ENCODE measurements at regions not wholly inside any gene's neighbourhood (a gene's known extent, or its start where the extent isn't known, plus 50 kb on each side); places are given as distances from the start of the nearest gene placed in this dataset.

- Mint-ChIP-seq H3K27ac (ENCODE audit: unreplicated experiment) (no peak overlapping the region), H3K27me3 (ENCODE audit: insufficient read depth, unreplicated experiment) (no peaks in the 10 kb centered on the region), H3K4me3 (ENCODE audit: unreplicated experiment) (no peak overlapping the region), H3K4me1 (ENCODE audit: low read depth, unreplicated experiment) (no peaks in the 10 kb centered on the region), H3K9me3 (ENCODE audit: unreplicated experiment) (no peaks in the 10 kb centered on the region), H3K36me3 (ENCODE audit: insufficient read depth, unreplicated experiment) (no peaks in the 10 kb centered on the region)
- Histone ChIP-seq H3K9me3 (no peaks in the 10 kb centered on the region), H3K36me3 (ENCODE audit: control insufficient read depth, insufficient read depth, low read length) (no peaks in the 10 kb centered on the region), H3K27me3 (replicated peaks; ENCODE audit: control insufficient read depth, insufficient read depth, low read length) (no peaks in the 10 kb centered on the region), H3K4me1 (no peaks in the 10 kb centered on the region), H3K4me3 (ENCODE audit: low read depth, low read length) (no peak overlapping the region)
- ChIA-PET POLR2A (no interaction called here), CTCF (no interaction called here)
- no peak for TF ChIP-seq CTCF (IDR thresholded peaks at IDR 0.05; ENCODE audit: insufficient read depth in 1 of 2, low read depth in 1 of 2, low read length in 1 of 2, severe bottlenecking in 1 of 2, unreplicated experiment in 1 of 2)
- DNase-seq, result no peak
- intact Hi-C loops (cut with micrococcal nuclease; ENCODE audit: unreplicated experiment), result no loop called here
- BruUV-seq (replicated peaks), result no TSS peak
These were observed 659.3 kb upstream of the TMEFF2 start for GRCh38 chr2:192854031-192854430.

- no peak for TF ChIP-seq CTCF (IDR thresholded peaks at IDR 0.05; ENCODE audit: insufficient read depth in 1 of 2, low read depth in 1 of 2, low read length in 1 of 2, severe bottlenecking in 1 of 2, unreplicated experiment in 1 of 2)
- H3K36me3 ChIP-seq (ENCODE audit: control insufficient read depth, insufficient read depth, low read length), result no peaks in the 10 kb centered on the region
- Mint-ChIP-seq H3K27ac (ENCODE audit: unreplicated experiment) (no peak overlapping the region), H3K36me3 (ENCODE audit: insufficient read depth, unreplicated experiment) (no peaks in the 10 kb centered on the region), H3K4me1 (ENCODE audit: low read depth, unreplicated experiment) (no peaks in the 10 kb centered on the region), H3K9me3 (ENCODE audit: unreplicated experiment) (no peaks in the 10 kb centered on the region), H3K4me3 (ENCODE audit: unreplicated experiment) (no peak overlapping the region), H3K27me3 (ENCODE audit: insufficient read depth, unreplicated experiment) (no peaks in the 10 kb centered on the region)
- no peak for DNase-seq
- H3K27me3 ChIP-seq (replicated peaks; ENCODE audit: control insufficient read depth, insufficient read depth, low read length), result no peaks in the 10 kb centered on the region
- CTCF ChIA-PET, result no interaction called here
- no TSS peak for BruUV-seq (replicated peaks)
- intact Hi-C loops (cut with micrococcal nuclease; ENCODE audit: unreplicated experiment), result no loop called here
- H3K4me3 ChIP-seq (ENCODE audit: low read depth, low read length), result no peak overlapping the region
- POLR2A ChIA-PET, result no interaction called here
- no peaks in the 10 kb centered on the region for H3K4me1 ChIP-seq
- H3K9me3 ChIP-seq, result no peaks in the 10 kb centered on the region
These were observed 634.2 kb upstream of the TMEFF2 start for GRCh38 chr2:192828947-192829346.

- intact Hi-C loops (cut with micrococcal nuclease; ENCODE audit: unreplicated experiment), result no loop called here
- POLR2A ChIA-PET, result no interaction called here
These were observed 633.4 kb upstream of the TMEFF2 start for GRCh38 chr2:192828175-192828574.

More at GRCh38 chr2:192828175-192828574, 633.4 kb upstream of the TMEFF2 start:
- Mint-ChIP-seq H3K36me3 (ENCODE audit: insufficient read depth, unreplicated experiment) (no peaks in the 10 kb centered on the region), H3K9me3 (ENCODE audit: unreplicated experiment) (no peaks in the 10 kb centered on the region), H3K4me1 (ENCODE audit: low read depth, unreplicated experiment) (no peaks in the 10 kb centered on the region), H3K27ac (ENCODE audit: unreplicated experiment) (no peak overlapping the region), H3K27me3 (ENCODE audit: insufficient read depth, unreplicated experiment) (peaks cover 2% of the 10 kb centered on the region), H3K4me3 (ENCODE audit: unreplicated experiment) (no peak overlapping the region)
- DNase-seq, result no peak
- BruUV-seq (replicated peaks), result no TSS peak
- Histone ChIP-seq H3K9me3 (no peaks in the 10 kb centered on the region), H3K36me3 (ENCODE audit: control insufficient read depth, insufficient read depth, low read length) (no peaks in the 10 kb centered on the region), H3K4me1 (no peaks in the 10 kb centered on the region), H3K27me3 (replicated peaks; ENCODE audit: control insufficient read depth, insufficient read depth, low read length) (no peaks in the 10 kb centered on the region), H3K4me3 (ENCODE audit: low read depth, low read length) (no peak overlapping the region)
- CTCF ChIA-PET, result no interaction called here
- TF ChIP-seq CTCF (IDR thresholded peaks at IDR 0.05; ENCODE audit: insufficient read depth in 1 of 2, low read depth in 1 of 2, low read length in 1 of 2, severe bottlenecking in 1 of 2, unreplicated experiment in 1 of 2), result no peak
